Activated T-cell treated with anti-CD3 and anti-CD28 coated beads, Interleukin-2, amount 50 U/mL, for 24 hours (primary cell): ENCODE measurements at regions not wholly inside any gene's neighbourhood (a gene's known extent, or its start where the extent isn't known, plus 50 kb on each side); places are given as distances from the start of the nearest gene placed in this dataset.

Experiments
- DNase-seq: peaks from one replicate; pipeline ENCODE4 v3.0.0-alpha.2; 2020
- H3K27ac Mint-ChIP-seq: 2 replicates; pipeline ENCODE4 v1.8.0; 2020; ENCODE audit warnings: mild to moderate bottlenecking, mixed read lengths
- H3K27me3 Mint-ChIP-seq: 2 replicates; pipeline ENCODE4 v1.8.0; 2020; ENCODE audit warnings: mixed read lengths
- H3K36me3 Mint-ChIP-seq: 2 replicates; pipeline ENCODE4 v1.8.0; 2020; ENCODE audit warnings: low read depth, mixed read lengths
- H3K4me1 Mint-ChIP-seq: 2 replicates; pipeline ENCODE4 v1.8.0; 2020; ENCODE audit warnings: low read depth, mixed read lengths
- H3K4me3 Mint-ChIP-seq: 2 replicates; pipeline ENCODE4 v1.8.0; 2020; ENCODE audit warnings: mild to moderate bottlenecking, moderate library complexity, mixed read lengths
- H3K9me3 Mint-ChIP-seq: 2 replicates; pipeline ENCODE4 v1.8.0; 2020; ENCODE audit warnings: mixed read lengths

DNA sequence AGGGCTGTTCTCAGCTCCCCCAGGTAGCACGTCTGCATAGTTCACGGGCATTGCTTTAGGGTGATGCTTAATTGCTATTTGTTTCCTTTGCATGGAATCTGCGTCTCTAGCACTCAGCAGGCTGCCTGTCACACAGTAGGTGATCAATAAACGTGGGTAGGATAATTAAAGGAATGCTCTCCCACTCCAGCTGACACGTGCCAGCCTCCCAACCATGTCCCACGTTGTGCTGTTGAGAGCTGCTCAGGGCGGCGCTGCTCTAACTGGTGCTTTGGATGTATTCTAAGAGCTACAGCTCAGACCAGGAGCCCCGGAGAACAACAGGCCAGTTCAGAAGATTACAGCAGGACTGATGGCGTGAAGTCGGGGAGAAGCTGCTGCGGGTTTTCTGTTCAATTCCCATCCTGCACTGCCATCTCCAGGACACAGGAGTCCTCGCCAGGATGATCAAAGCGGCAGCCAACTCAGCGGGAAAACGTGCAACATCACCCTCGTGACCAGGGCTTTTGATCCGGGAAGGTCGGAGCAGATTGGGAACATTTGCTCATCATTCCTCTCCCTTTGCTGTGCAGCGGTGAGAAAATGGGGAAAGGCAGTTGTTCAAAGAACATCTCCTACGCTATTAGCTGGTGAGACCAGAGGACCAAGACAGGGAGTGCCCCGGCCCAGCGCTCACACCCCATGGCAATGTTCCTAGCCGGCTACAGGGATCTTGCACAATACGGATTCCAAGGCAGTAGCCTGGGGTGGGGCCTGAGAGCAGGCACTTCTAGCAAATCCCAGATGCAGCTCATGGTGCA lies 50.5 kb upstream of the FOXK1 start:
- no peak for DNase-seq
- Mint-ChIP-seq H3K36me3 (no peaks in the 10 kb centered on the region), H3K27me3 (peaks cover 7% of the 10 kb centered on the region), H3K9me3 (no peaks in the 10 kb centered on the region), H3K4me3 (no peak overlapping the region), H3K27ac (no peak overlapping the region), H3K4me1 (no peaks in the 10 kb centered on the region)
